ENCODE measurements at regions not wholly inside any gene's neighbourhood (a gene's known extent, or its start where the extent isn't known, plus 50 kb on each side); places are given as distances from the start of the nearest gene placed in this dataset.
"Not testable (repeated sequence)": the region's sequence is repeated elsewhere in the genome, so short reads cannot be mapped to it uniquely, and the experiment has no call there.

GRCh38 chr20:52303281-52303950, 111.8 kb upstream of the ZFP64 start:
- DNase-seq: no peak
- Histone ChIP-seq H3K27me3 (replicated peaks) (no peaks in the 10 kb centered on the region), H3K4me3 (ENCODE audit: low read depth, low read length) (no peak overlapping the region), H3K27ac (no peak overlapping the region), H3K36me3 (replicated peaks) (no peaks in the 10 kb centered on the region)
- TF ChIP-seq, protein P1, sequence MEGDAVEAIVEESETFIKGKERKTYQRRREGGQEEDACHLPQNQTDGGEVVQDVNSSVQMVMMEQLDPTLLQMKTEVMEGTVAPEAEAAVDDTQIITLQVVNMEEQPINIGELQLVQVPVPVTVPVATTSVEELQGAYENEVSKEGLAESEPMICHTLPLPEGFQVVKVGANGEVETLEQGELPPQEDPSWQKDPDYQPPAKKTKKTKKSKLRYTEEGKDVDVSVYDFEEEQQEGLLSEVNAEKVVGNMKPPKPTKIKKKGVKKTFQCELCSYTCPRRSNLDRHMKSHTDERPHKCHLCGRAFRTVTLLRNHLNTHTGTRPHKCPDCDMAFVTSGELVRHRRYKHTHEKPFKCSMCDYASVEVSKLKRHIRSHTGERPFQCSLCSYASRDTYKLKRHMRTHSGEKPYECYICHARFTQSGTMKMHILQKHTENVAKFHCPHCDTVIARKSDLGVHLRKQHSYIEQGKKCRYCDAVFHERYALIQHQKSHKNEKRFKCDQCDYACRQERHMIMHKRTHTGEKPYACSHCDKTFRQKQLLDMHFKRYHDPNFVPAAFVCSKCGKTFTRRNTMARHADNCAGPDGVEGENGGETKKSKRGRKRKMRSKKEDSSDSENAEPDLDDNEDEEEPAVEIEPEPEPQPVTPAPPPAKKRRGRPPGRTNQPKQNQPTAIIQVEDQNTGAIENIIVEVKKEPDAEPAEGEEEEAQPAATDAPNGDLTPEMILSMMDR (IDR thresholded peaks at IDR 0.05; ENCODE audit: low read depth, low read length, missing control alignments): no peak
- in situ Hi-C loops (cut with HindIII; ENCODE audit: low pct_ligation_motif_present, low sequenced_read_pairs): no loop called here

DNA sequence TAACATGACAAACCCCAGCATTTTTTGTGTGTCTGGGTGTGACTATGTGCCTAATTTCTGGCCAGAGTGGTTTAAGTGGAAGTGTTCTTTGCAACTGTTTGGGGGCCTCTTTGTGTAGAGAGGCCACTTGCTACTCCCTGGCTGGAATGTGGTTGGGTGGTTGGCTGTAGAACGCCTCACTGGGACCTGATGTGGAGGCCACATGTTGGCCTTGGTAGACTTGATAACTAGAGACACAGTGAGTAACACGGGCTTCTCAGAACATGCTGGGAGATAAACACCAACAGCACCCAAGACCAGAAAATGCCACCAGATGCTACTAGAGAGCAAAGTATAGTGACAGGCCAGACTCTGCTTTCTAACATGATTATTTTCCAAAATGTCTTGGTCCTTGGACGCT, 111.2 kb upstream of the ZFP64 start:
- Histone ChIP-seq H3K27ac (no peak overlapping the region), H3K36me3 (replicated peaks) (no peaks in the 10 kb centered on the region), H3K27me3 (replicated peaks) (no peaks in the 10 kb centered on the region), H3K4me3 (ENCODE audit: low read depth, low read length) (no peak overlapping the region)
- TF ChIP-seq, protein P1 (IDR thresholded peaks at IDR 0.05; ENCODE audit: low read depth, low read length, missing control alignments): no peak
- no peak for DNase-seq
- in situ Hi-C loops (cut with HindIII; ENCODE audit: low pct_ligation_motif_present, low sequenced_read_pairs): no loop called here

GRCh38 chr20:52302051-52302450, 110.5 kb upstream of the ZFP64 start:
- H3K27ac ChIP-seq; H3K36me3 ChIP-seq (replicated peaks); DNase-seq; in situ Hi-C loops (cut with HindIII; ENCODE audit: low pct_ligation_motif_present, low sequenced_read_pairs); H3K4me3 ChIP-seq (ENCODE audit: low read depth, low read length); H3K27me3 ChIP-seq (replicated peaks): not testable (repeated sequence)

GRCh38 chr20:52295556-52295955, 104.0 kb upstream of the ZFP64 start:
- DNase-seq: no peak
- Histone ChIP-seq H3K36me3 (replicated peaks) (no peaks in the 10 kb centered on the region), H3K27ac (no peak overlapping the region), H3K27me3 (replicated peaks) (no peaks in the 10 kb centered on the region), H3K4me3 (ENCODE audit: low read depth, low read length) (no peak overlapping the region)
- in situ Hi-C loops (cut with HindIII; ENCODE audit: low pct_ligation_motif_present, low sequenced_read_pairs): no loop called here
- TF ChIP-seq, protein P1 (IDR thresholded peaks at IDR 0.05; ENCODE audit: low read depth, low read length, missing control alignments): no peak

DNA sequence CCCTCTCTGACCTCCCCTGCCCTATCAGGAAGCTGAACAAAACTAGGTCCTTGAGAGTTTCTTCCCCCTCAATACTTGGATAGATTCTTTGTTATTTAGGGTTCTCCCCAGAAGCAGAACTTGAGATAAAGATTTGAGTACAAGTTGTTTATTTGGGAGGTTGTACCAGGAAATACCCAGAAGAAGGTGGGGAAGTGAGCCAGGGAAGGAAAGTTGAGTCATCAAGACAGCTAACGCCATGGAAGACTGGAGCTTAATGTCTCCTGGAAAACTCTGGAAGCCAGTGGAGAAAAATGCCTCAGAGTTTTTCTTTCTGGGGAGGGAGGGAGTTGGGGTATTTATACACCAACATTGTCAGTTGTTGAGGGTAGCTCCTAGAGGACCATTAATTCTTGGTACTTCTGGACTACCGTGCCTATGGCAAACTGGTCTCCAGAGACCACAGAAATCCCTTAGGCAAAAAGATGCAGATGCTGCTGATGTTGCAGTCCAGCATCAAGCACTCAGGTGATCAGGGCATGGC, 102.6 kb upstream of the ZFP64 start:
- in situ Hi-C loops (cut with HindIII; ENCODE audit: low pct_ligation_motif_present, low sequenced_read_pairs): no loop called here
- no peaks in the 10 kb centered on the region for H3K36me3 ChIP-seq (replicated peaks)
- H3K27me3 ChIP-seq (replicated peaks): no peaks in the 10 kb centered on the region
- H3K4me3 ChIP-seq (ENCODE audit: low read depth, low read length): no peak overlapping the region
- TF ChIP-seq, protein P1 (IDR thresholded peaks at IDR 0.05; ENCODE audit: low read depth, low read length, missing control alignments): no peak
- no peak for DNase-seq
- H3K27ac ChIP-seq: no peak overlapping the region

GRCh38 chr20:52291109-52291508, 99.5 kb upstream of the ZFP64 start:
- TF ChIP-seq, protein P1 (IDR thresholded peaks at IDR 0.05; ENCODE audit: low read depth, low read length, missing control alignments): no peak
- H3K27ac ChIP-seq: no peak overlapping the region
- H3K4me3 ChIP-seq (ENCODE audit: low read depth, low read length): no peak overlapping the region
- H3K27me3 ChIP-seq (replicated peaks): no peaks in the 10 kb centered on the region
- no peaks in the 10 kb centered on the region for H3K36me3 ChIP-seq (replicated peaks)
- no peak for DNase-seq
- in situ Hi-C loops (cut with HindIII; ENCODE audit: low pct_ligation_motif_present, low sequenced_read_pairs): no loop called here

Data from brain microvascular endothelial cell (primary cell).